Endothelial cell of umbilical vein (primary cell): ENCODE measurements at regions not wholly inside any gene's neighbourhood (a gene's known extent, or its start where the extent isn't known, plus 50 kb on each side); places are given as distances from the start of the nearest gene placed in this dataset.

Experiments
- BruUV-seq: library from RNA; stranded (reverse); fragments of 400-500 nt; replicated peaks from 2 replicates; lab custom pipeline; 2021; lab: Mats Ljungman, UMichigan
- CTCF ChIA-PET: fragments of 300-600, 350-600 bp; sonication (Branson Sonifier 250); formaldehyde crosslinking; loops from one replicate; lab custom pipeline; 2021; ENCODE audit warnings: antibody characterized with exemption, inconsistent platforms; lab: Charles Lee
- POLR2A ChIA-PET: fragments of 300-600, 350-600 bp; sonication (Branson Sonifier 250); formaldehyde crosslinking; loops from one replicate; lab custom pipeline; 2021; ENCODE audit warnings: antibody characterized with exemption, inconsistent platforms; lab: Charles Lee
- DNase-seq: peaks from one replicate; pipeline ENCODE4 v3.0.0-alpha.2; 2011; ENCODE audit warnings: low read depth, low spot score
- FAIRE-seq: peaks from 2 replicates; lab custom pipeline; 2011; peaks lifted over from hg19 to GRCh38; lab: Jason Lieb, UNC
- H2AFZ ChIP-seq: 2 replicates; pipeline ENCODE4 v1.6.0; 2012; ENCODE audit warnings: low read depth, low read length, control low read depth, inconsistent platforms
- H3K27ac ChIP-seq: 2 replicates; pipeline ENCODE4 v1.5.1; 2011; ENCODE audit warnings: low read depth, mild to moderate bottlenecking, control low read depth, low read length, moderate library complexity; ENCODE audit not compliant: insufficient read depth
- H3K27me3 ChIP-seq, 2 experiments: 2 replicates each; pipeline versions ENCODE4 v1.6.0 to v1.6.1; 2011; ENCODE audit warnings: low read length in 2 of 2, mixed read lengths in 1 of 2; ENCODE audit not compliant: control insufficient read depth in 2 of 2, insufficient read depth in 2 of 2
- H3K36me3 ChIP-seq, 2 experiments: 2 replicates in 1 of 2; 3 replicates in 1 of 2; pipeline ENCODE4 v1.5.1; 2011; ENCODE audit warnings: low read length in 2 of 2, mild to moderate bottlenecking in 1 of 2, moderate library complexity in 1 of 2; ENCODE audit not compliant: control insufficient read depth in 2 of 2, insufficient read depth in 2 of 2; ENCODE audit errors: extremely low read depth in 1 of 2
- H3K4me1 ChIP-seq: 3 replicates; pipeline ENCODE4 v1.5.1; 2011; ENCODE audit warnings: mild to moderate bottlenecking, low read length; ENCODE audit not compliant: control insufficient read depth, insufficient read depth; ENCODE audit errors: extremely low read depth
- H3K4me2 ChIP-seq: 2 replicates; pipeline ENCODE4 v1.6.1; 2011; ENCODE audit warnings: low read length, control low read depth, mixed read lengths; ENCODE audit not compliant: insufficient read depth
- H3K4me3 ChIP-seq, 3 experiments: fragments of 200-600 bp in 1 of 3; sonication (generic), shearing (Covaris generic) in 1 of 3; replicated peaks in 1 of 3; 2 replicates each; pipeline ENCODE4 v1.5.1; 2011 to 2016; ENCODE audit warnings: control low read depth in 3 of 3, low read length in 3 of 3, mild to moderate bottlenecking in 2 of 3, inconsistent platforms in 1 of 3, low read depth in 1 of 3, moderate library complexity in 1 of 3; ENCODE audit not compliant: insufficient read depth in 1 of 3
- H3K79me2 ChIP-seq: 2 replicates; pipeline ENCODE4 v1.6.0; 2012; ENCODE audit warnings: low read length, inconsistent platforms; ENCODE audit not compliant: control insufficient read depth, insufficient read depth
- H3K9ac ChIP-seq: replicated peaks from 2 replicates; pipeline ENCODE3; 2011; ENCODE audit warnings: low read length, control low read depth; ENCODE audit not compliant: insufficient read depth; ENCODE audit errors: extremely low read depth
- H3K9me1 ChIP-seq: replicated peaks from 3 replicates; pipeline ENCODE4 v1.6.0; 2011; ENCODE audit warnings: mild to moderate bottlenecking, low read length; ENCODE audit not compliant: control insufficient read depth, insufficient read depth; ENCODE audit errors: extremely low read depth
- H3K9me3 ChIP-seq: replicated peaks from 2 replicates; pipeline ENCODE4 v1.5.1; 2012; ENCODE audit warnings: low read length, inconsistent platforms; ENCODE audit not compliant: control insufficient read depth, insufficient read depth
- H4K20me1 ChIP-seq: replicated peaks from 2 replicates; pipeline ENCODE3; 2011; ENCODE audit warnings: mild to moderate bottlenecking, low read length; ENCODE audit not compliant: control insufficient read depth, insufficient read depth; ENCODE audit errors: extremely low read depth
- CTCF ChIP-seq, 2 donors: IDR thresholded peaks; 1 replicate in 1 of 2; 2 replicates in 1 of 2; pipeline ENCODE4 v1.5.1; 2011; ENCODE audit warnings: low read length in 2 of 2, mild to moderate bottlenecking in 2 of 2, moderate library complexity in 2 of 2, control low read depth in 1 of 2, inconsistent platforms in 1 of 2, low read depth in 1 of 2; ENCODE audit not compliant: insufficient read depth in 1 of 2; ENCODE audit errors: extremely low read depth in 1 of 2
- FOS ChIP-seq: IDR thresholded peaks from 2 replicates; pipeline ENCODE4 v1.6.1; 2011; ENCODE audit warnings: mild to moderate bottlenecking, low read length, moderate library complexity, borderline replicate concordance; ENCODE audit not compliant: insufficient read depth
- GATA2 ChIP-seq: IDR thresholded peaks from 2 replicates; pipeline ENCODE4 v1.7.0; 2011; ENCODE audit warnings: low read depth, mild to moderate bottlenecking, moderate library complexity, mixed read lengths, low read length; ENCODE audit not compliant: insufficient read length, insufficient read depth
- JUN ChIP-seq: IDR thresholded peaks from 2 replicates; pipeline ENCODE4 v1.6.1; 2011; ENCODE audit warnings: borderline replicate concordance, low read depth; ENCODE audit not compliant: insufficient read length, insufficient read depth
- MAX ChIP-seq: IDR thresholded peaks from 2 replicates; pipeline ENCODE4 v1.6.1; 2011; ENCODE audit not compliant: insufficient read depth, insufficient read length
- MYC ChIP-seq: IDR thresholded peaks from one replicate; pipeline ENCODE4 v1.6.1; 2011; ENCODE audit warnings: mild to moderate bottlenecking, low read depth, low read length
- dilution Hi-C: fragments of 300-500 bp; cut with MboI; formaldehyde crosslinking; loops from one replicate; pipeline ENCODE4 v1.15.0; 2019; ENCODE audit warnings: low sequenced_read_pairs; ENCODE audit not compliant: extremely low pct_ligation_motif_present
- intact Hi-C: fragments of 100-400 bp; cut with micrococcal nuclease; formaldehyde crosslinking; loops from one replicate; pipeline ENCODE4 v1.10.0; 2022

- Histone ChIP-seq H3K9ac (no peak overlapping the region), H3K4me2 (no peak overlapping the region), H4K20me1 (no peaks in the 10 kb centered on the region), H3K4me1 (no peaks in the 10 kb centered on the region), H3K27me3 (no peaks in the 10 kb centered on the region), H3K9me3 (no peaks in the 10 kb centered on the region), H3K9me1 (no peaks in the 10 kb centered on the region), H3K79me2 (no peaks in the 10 kb centered on the region), H3K27ac (no peak overlapping the region), H3K36me3 (no peaks in the 10 kb centered on the region), H2AFZ (no peak overlapping the region), H3K4me3 (no peak overlapping the region)
- intact Hi-C loops (no loop called here), dilution Hi-C loops (no loop called here)
- no peak for FAIRE-seq
- CTCF ChIA-PET = interaction anchor here (1.1 kb wide), 1 partner anchor 29 kb away, joined by 3 read pairs; no protein-coding TSS in a partner anchor
- BruUV-seq = no TSS peak
- no peak for DNase-seq
- TF ChIP-seq GATA2 = no peak
- TF ChIP-seq CTCF (IDR thresholded peaks at IDR 0.05; ENCODE audit: extremely low read depth in 1 of 2, insufficient read depth in 1 of 2, low read depth in 1 of 2, low read length in 2 of 2) = no peak
- TF ChIP-seq MYC = no peak
- TF ChIP-seq MAX = no peak
- no peak for TF ChIP-seq JUN
- TF ChIP-seq FOS = no peak
- POLR2A ChIA-PET = no interaction called here
These were observed 93.9 kb upstream of the RASSF8 start for GRCh38 chr12:25864306-25865276.
